ENCODE measurements at regions not wholly inside any gene's neighbourhood (a gene's known extent, or its start where the extent isn't known, plus 50 kb on each side); places are given as distances from the start of the nearest gene placed in this dataset.

- TF ChIP-seq, protein P1, sequence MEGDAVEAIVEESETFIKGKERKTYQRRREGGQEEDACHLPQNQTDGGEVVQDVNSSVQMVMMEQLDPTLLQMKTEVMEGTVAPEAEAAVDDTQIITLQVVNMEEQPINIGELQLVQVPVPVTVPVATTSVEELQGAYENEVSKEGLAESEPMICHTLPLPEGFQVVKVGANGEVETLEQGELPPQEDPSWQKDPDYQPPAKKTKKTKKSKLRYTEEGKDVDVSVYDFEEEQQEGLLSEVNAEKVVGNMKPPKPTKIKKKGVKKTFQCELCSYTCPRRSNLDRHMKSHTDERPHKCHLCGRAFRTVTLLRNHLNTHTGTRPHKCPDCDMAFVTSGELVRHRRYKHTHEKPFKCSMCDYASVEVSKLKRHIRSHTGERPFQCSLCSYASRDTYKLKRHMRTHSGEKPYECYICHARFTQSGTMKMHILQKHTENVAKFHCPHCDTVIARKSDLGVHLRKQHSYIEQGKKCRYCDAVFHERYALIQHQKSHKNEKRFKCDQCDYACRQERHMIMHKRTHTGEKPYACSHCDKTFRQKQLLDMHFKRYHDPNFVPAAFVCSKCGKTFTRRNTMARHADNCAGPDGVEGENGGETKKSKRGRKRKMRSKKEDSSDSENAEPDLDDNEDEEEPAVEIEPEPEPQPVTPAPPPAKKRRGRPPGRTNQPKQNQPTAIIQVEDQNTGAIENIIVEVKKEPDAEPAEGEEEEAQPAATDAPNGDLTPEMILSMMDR (IDR thresholded peaks at IDR 0.05), result no peak
- TF ChIP-seq POLR2A (IDR thresholded peaks at IDR 0.05), result no peak
Measured at GRCh38 chr6:134443009-134443408, 125.1 kb upstream of the SGK1 start.
